Parathyroid adenoma (tissue), 2 donors: ENCODE measurements at regions not wholly inside any gene's neighbourhood (a gene's known extent, or its start where the extent isn't known, plus 50 kb on each side); places are given as distances from the start of the nearest gene placed in this dataset.

Experiments
- H2AFZ ChIP-seq: fragments of 300-600 bp; sonication (generic); one replicate; pipeline ENCODE4 v1.7.0; 2017; ENCODE audit warnings: antibody characterized with exemption, mild to moderate bottlenecking
- H3K27ac ChIP-seq: fragments of 300-600 bp; sonication (generic); one replicate; pipeline ENCODE4 v1.7.0; 2017
- H3K27me3 ChIP-seq: fragments of 300-600 bp; sonication (generic); one replicate; pipeline ENCODE4 v1.7.0; 2017; ENCODE audit warnings: low read length; ENCODE audit not compliant: control insufficient read depth, insufficient read depth
- H3K36me3 ChIP-seq: fragments of 300-600 bp; sonication (generic); one replicate; pipeline ENCODE4 v1.7.0; 2017; ENCODE audit warnings: low read length; ENCODE audit not compliant: control insufficient read depth, insufficient read depth
- H3K4me1 ChIP-seq: fragments of 300-600 bp; sonication (generic); one replicate; pipeline ENCODE4 v1.7.0; 2017; ENCODE audit warnings: control low read depth
- H3K4me2 ChIP-seq: fragments of 300-600 bp; sonication (generic); one replicate; pipeline ENCODE4 v1.7.0; 2017; ENCODE audit warnings: low read length
- H3K4me3 ChIP-seq: fragments of 300-600 bp; sonication (generic); one replicate; pipeline ENCODE4 v1.7.0; 2017; ENCODE audit warnings: low read depth, low read length
- H3K79me2 ChIP-seq: fragments of 300-600 bp; sonication (generic); one replicate; pipeline ENCODE4 v1.7.0; 2017; ENCODE audit warnings: control low read depth
- H3K9ac ChIP-seq: fragments of 300-600 bp; sonication (generic); one replicate; pipeline ENCODE4 v1.7.0; 2017; ENCODE audit warnings: mild to moderate bottlenecking
- H3K9me3 ChIP-seq: fragments of 300-600 bp; sonication (generic); one replicate; pipeline ENCODE4 v1.7.0; 2017; ENCODE audit warnings: low read length; ENCODE audit not compliant: control insufficient read depth
- CTCF ChIP-seq: fragments of 300-600 bp; sonication (generic); IDR thresholded peaks from one replicate; pipeline ENCODE4 v1.7.0; 2017; ENCODE audit warnings: antibody characterized with exemption, mild to moderate bottlenecking
- donor health status: primary hyperparathyroidism.

GRCh38 chr10:123570898-123571515 is 95.1 kb upstream of the GPR26 start:
- Histone ChIP-seq H3K36me3 (no peaks in the 10 kb centered on the region), H3K4me3 (no peak overlapping the region), H3K27me3 (no peaks in the 10 kb centered on the region)

GRCh38 chr10:123571978-123572377 is 94.2 kb upstream of the GPR26 start:
- no peaks in the 10 kb centered on the region for H3K9me3 ChIP-seq
- H3K27me3 ChIP-seq: no peaks in the 10 kb centered on the region
- H3K4me1 ChIP-seq: no peaks in the 10 kb centered on the region
- H3K79me2 ChIP-seq: no peaks in the 10 kb centered on the region
- H3K4me2 ChIP-seq: no peak overlapping the region
- no peak overlapping the region for H3K9ac ChIP-seq
- no peak overlapping the region for H2AFZ ChIP-seq
- no peak overlapping the region for H3K27ac ChIP-seq
- H3K36me3 ChIP-seq: no peaks in the 10 kb centered on the region
- no peak for TF ChIP-seq CTCF
- no peak overlapping the region for H3K4me3 ChIP-seq

More at GRCh38 chr10:123570898-123571515, 95.1 kb upstream of the GPR26 start:
- Histone ChIP-seq H3K9me3 (no peaks in the 10 kb centered on the region), H3K27ac (no peak overlapping the region), H3K9ac (no peak overlapping the region), H3K4me2 (no peak overlapping the region), H2AFZ (no peak overlapping the region), H3K79me2 (no peaks in the 10 kb centered on the region), H3K4me1 (no peaks in the 10 kb centered on the region)
- TF ChIP-seq CTCF: no peak

GRCh38 chr10:123573236-123574108 is 92.7 kb upstream of the GPR26 start:
- Histone ChIP-seq H3K27ac (no peak overlapping the region), H3K4me1 (no peaks in the 10 kb centered on the region), H3K36me3 (no peaks in the 10 kb centered on the region), H3K27me3 (no peaks in the 10 kb centered on the region), H2AFZ (no peak overlapping the region), H3K9me3 (no peaks in the 10 kb centered on the region), H3K4me2 (no peak overlapping the region), H3K79me2 (no peaks in the 10 kb centered on the region), H3K4me3 (no peak overlapping the region), H3K9ac (no peak overlapping the region)
- TF ChIP-seq CTCF: peak; percentile 44

- Histone ChIP-seq H3K9me3 (no peaks in the 10 kb centered on the region), H3K4me2 (no peak overlapping the region), H3K27me3 (no peaks in the 10 kb centered on the region), H3K4me1 (no peaks in the 10 kb centered on the region), H2AFZ (no peak overlapping the region), H3K36me3 (no peaks in the 10 kb centered on the region), H3K4me3 (no peak overlapping the region), H3K27ac (no peak overlapping the region), H3K79me2 (no peaks in the 10 kb centered on the region), H3K9ac (no peak overlapping the region)
- no peak for TF ChIP-seq CTCF
Observed at GRCh38 chr10:123574109-123574698, 92.0 kb upstream of the GPR26 start.
